ENCODE measurements at regions not wholly inside any gene's neighbourhood (a gene's known extent, or its start where the extent isn't known, plus 50 kb on each side); places are given as distances from the start of the nearest gene placed in this dataset.
"Not testable (repeated sequence)": the region's sequence is repeated elsewhere in the genome, so short reads cannot be mapped to it uniquely, and the experiment has no call there.

- intact Hi-C loops (cut with micrococcal nuclease): no loop called here
- Mint-ChIP-seq H3K4me3 (ENCODE audit: low read depth) (no peak overlapping the region), H3K9me3 (peaks cover 25% of the 10 kb centered on the region), H3K27me3 (ENCODE audit: low read depth) (no peaks in the 10 kb centered on the region), H3K4me1 (ENCODE audit: low read depth) (no peaks in the 10 kb centered on the region), H3K36me3 (ENCODE audit: low read depth) (no peaks in the 10 kb centered on the region), H3K27ac (no peak overlapping the region)
- no peak for DNase-seq (ENCODE audit: low spot score)
These were observed 58.8 kb downstream of the UQCRFS1 start for GRCh38 chr19:29154163-29154562.

GRCh38 chr19:29145756-29146155 lies 67.2 kb downstream of the UQCRFS1 start:
- H3K27me3 Mint-ChIP-seq (ENCODE audit: low read depth): no peaks in the 10 kb centered on the region
- H3K36me3 Mint-ChIP-seq (ENCODE audit: low read depth): no peaks in the 10 kb centered on the region
- intact Hi-C loops (cut with micrococcal nuclease): no loop called here
- H3K9me3 Mint-ChIP-seq: peaks cover 12% of the 10 kb centered on the region
- H3K27ac Mint-ChIP-seq: no peak overlapping the region
- H3K4me1 Mint-ChIP-seq (ENCODE audit: low read depth): no peaks in the 10 kb centered on the region
- no peak overlapping the region for H3K4me3 Mint-ChIP-seq (ENCODE audit: low read depth)
- no peak for DNase-seq (ENCODE audit: low spot score)

GRCh38 chr19:29143183-29143582 lies 69.8 kb downstream of the UQCRFS1 start:
- Mint-ChIP-seq H3K27me3 (ENCODE audit: low read depth) (no peaks in the 10 kb centered on the region), H3K36me3 (ENCODE audit: low read depth) (no peaks in the 10 kb centered on the region), H3K27ac (no peak overlapping the region), H3K4me3 (ENCODE audit: low read depth) (no peak overlapping the region), H3K4me1 (ENCODE audit: low read depth) (no peaks in the 10 kb centered on the region), H3K9me3 (peaks cover 31% of the 10 kb centered on the region)
- DNase-seq (ENCODE audit: low spot score): no peak
- intact Hi-C loops (cut with micrococcal nuclease): no loop called here

GRCh38 chr19:29139227-29139626 lies 73.7 kb downstream of the UQCRFS1 start:
- no peaks in the 10 kb centered on the region for H3K36me3 Mint-ChIP-seq (ENCODE audit: low read depth)
- no peaks in the 10 kb centered on the region for H3K27me3 Mint-ChIP-seq (ENCODE audit: low read depth)
- H3K27ac Mint-ChIP-seq: no peak overlapping the region
- H3K4me3 Mint-ChIP-seq (ENCODE audit: low read depth): no peak overlapping the region
- no peak for DNase-seq (ENCODE audit: low spot score)
- H3K4me1 Mint-ChIP-seq (ENCODE audit: low read depth): no peaks in the 10 kb centered on the region
- intact Hi-C loops (cut with micrococcal nuclease): no loop called here
- H3K9me3 Mint-ChIP-seq: peaks cover 37% of the 10 kb centered on the region

GRCh38 chr19:29138206-29138605 lies 74.7 kb downstream of the UQCRFS1 start:
- H3K27me3 Mint-ChIP-seq (ENCODE audit: low read depth); intact Hi-C loops (cut with micrococcal nuclease); H3K4me3 Mint-ChIP-seq (ENCODE audit: low read depth); DNase-seq (ENCODE audit: low spot score); H3K27ac Mint-ChIP-seq; H3K4me1 Mint-ChIP-seq (ENCODE audit: low read depth); H3K36me3 Mint-ChIP-seq (ENCODE audit: low read depth): not testable (repeated sequence)
- H3K9me3 Mint-ChIP-seq: peaks cover 35% of the 10 kb centered on the region

- Mint-ChIP-seq H3K36me3 (ENCODE audit: low read depth) (no peaks in the 10 kb centered on the region), H3K27ac (no peak overlapping the region), H3K27me3 (ENCODE audit: low read depth) (no peaks in the 10 kb centered on the region), H3K4me3 (ENCODE audit: low read depth) (no peak overlapping the region), H3K4me1 (ENCODE audit: low read depth) (no peaks in the 10 kb centered on the region), H3K9me3 (no peaks in the 10 kb centered on the region)
- intact Hi-C loops (cut with micrococcal nuclease): no loop called here
- DNase-seq (ENCODE audit: low spot score): no peak
These were observed 81.5 kb downstream of the UQCRFS1 start for GRCh38 chr19:29131456-29131855.

- H3K4me1 Mint-ChIP-seq (ENCODE audit: low read depth): no peaks in the 10 kb centered on the region
- intact Hi-C loops (cut with micrococcal nuclease): no loop called here
- H3K27me3 Mint-ChIP-seq (ENCODE audit: low read depth): no peaks in the 10 kb centered on the region
- no peak overlapping the region for H3K4me3 Mint-ChIP-seq (ENCODE audit: low read depth)
- no peaks in the 10 kb centered on the region for H3K36me3 Mint-ChIP-seq (ENCODE audit: low read depth)
- H3K9me3 Mint-ChIP-seq: no peaks in the 10 kb centered on the region
- no peak for DNase-seq (ENCODE audit: low spot score)
- no peak overlapping the region for H3K27ac Mint-ChIP-seq
These were observed 83.8 kb downstream of the UQCRFS1 start for GRCh38 chr19:29129148-29129547.

- intact Hi-C loops (cut with micrococcal nuclease): no loop called here
- peaks cover 4% of the 10 kb centered on the region for H3K9me3 Mint-ChIP-seq
- H3K36me3 Mint-ChIP-seq (ENCODE audit: low read depth): no peaks in the 10 kb centered on the region
- no peaks in the 10 kb centered on the region for H3K27me3 Mint-ChIP-seq (ENCODE audit: low read depth)
- DNase-seq (ENCODE audit: low spot score): no peak
- H3K4me1 Mint-ChIP-seq (ENCODE audit: low read depth): no peaks in the 10 kb centered on the region
- no peak overlapping the region for H3K4me3 Mint-ChIP-seq (ENCODE audit: low read depth)
- no peak overlapping the region for H3K27ac Mint-ChIP-seq
These were observed 84.7 kb downstream of the UQCRFS1 start for GRCh38 chr19:29128203-29128602.

- H3K27ac Mint-ChIP-seq: no peak overlapping the region
- intact Hi-C loops (cut with micrococcal nuclease): no loop called here
- H3K4me3 Mint-ChIP-seq (ENCODE audit: low read depth): no peak overlapping the region
- no peaks in the 10 kb centered on the region for H3K27me3 Mint-ChIP-seq (ENCODE audit: low read depth)
- no peaks in the 10 kb centered on the region for H3K36me3 Mint-ChIP-seq (ENCODE audit: low read depth)
- no peak for DNase-seq (ENCODE audit: low spot score)
- H3K9me3 Mint-ChIP-seq: peaks cover 6% of the 10 kb centered on the region
- H3K4me1 Mint-ChIP-seq (ENCODE audit: low read depth): no peaks in the 10 kb centered on the region
These were observed 90.8 kb downstream of the UQCRFS1 start for GRCh38 chr19:29122185-29122584.

- no peak overlapping the region for H3K27ac Mint-ChIP-seq
- intact Hi-C loops (cut with micrococcal nuclease): no loop called here
- H3K36me3 Mint-ChIP-seq (ENCODE audit: low read depth): no peaks in the 10 kb centered on the region
- no peaks in the 10 kb centered on the region for H3K4me1 Mint-ChIP-seq (ENCODE audit: low read depth)
- DNase-seq (ENCODE audit: low spot score): no peak
- H3K9me3 Mint-ChIP-seq: peaks cover 6% of the 10 kb centered on the region
- H3K27me3 Mint-ChIP-seq (ENCODE audit: low read depth): no peaks in the 10 kb centered on the region
- H3K4me3 Mint-ChIP-seq (ENCODE audit: low read depth): no peak overlapping the region
These were observed 91.3 kb downstream of the UQCRFS1 start for GRCh38 chr19:29121684-29122083.

- intact Hi-C loops (cut with micrococcal nuclease): no loop called here
These were observed 92.5 kb downstream of the UQCRFS1 start for GRCh38 chr19:29120466-29120865.

GRCh38 chr19:29119590-29119989 lies 93.4 kb downstream of the UQCRFS1 start:
- Mint-ChIP-seq H3K36me3 (ENCODE audit: low read depth) (no peaks in the 10 kb centered on the region), H3K4me1 (ENCODE audit: low read depth) (no peaks in the 10 kb centered on the region), H3K9me3 (peaks cover 6% of the 10 kb centered on the region), H3K27me3 (ENCODE audit: low read depth) (no peaks in the 10 kb centered on the region), H3K27ac (no peak overlapping the region), H3K4me3 (ENCODE audit: low read depth) (no peak overlapping the region)
- intact Hi-C loops (cut with micrococcal nuclease): no loop called here
- DNase-seq (ENCODE audit: low spot score): no peak

More at GRCh38 chr19:29120466-29120865, 92.5 kb downstream of the UQCRFS1 start:
- H3K4me1 Mint-ChIP-seq (ENCODE audit: low read depth): no peaks in the 10 kb centered on the region
- no peak for DNase-seq (ENCODE audit: low spot score)
- H3K27ac Mint-ChIP-seq: no peak overlapping the region
- no peaks in the 10 kb centered on the region for H3K27me3 Mint-ChIP-seq (ENCODE audit: low read depth)
- H3K36me3 Mint-ChIP-seq (ENCODE audit: low read depth): no peaks in the 10 kb centered on the region
- H3K9me3 Mint-ChIP-seq: peaks cover 6% of the 10 kb centered on the region
- H3K4me3 Mint-ChIP-seq (ENCODE audit: low read depth): no peak overlapping the region

GRCh38 chr19:29118389-29118788 lies 94.6 kb downstream of the UQCRFS1 start:
- H3K27me3 Mint-ChIP-seq (ENCODE audit: low read depth): no peaks in the 10 kb centered on the region
- no peaks in the 10 kb centered on the region for H3K4me1 Mint-ChIP-seq (ENCODE audit: low read depth)
- intact Hi-C loops (cut with micrococcal nuclease): no loop called here
- H3K9me3 Mint-ChIP-seq: peaks cover 3% of the 10 kb centered on the region
- no peak overlapping the region for H3K27ac Mint-ChIP-seq
- no peak for DNase-seq (ENCODE audit: low spot score)
- no peaks in the 10 kb centered on the region for H3K36me3 Mint-ChIP-seq (ENCODE audit: low read depth)
- no peak overlapping the region for H3K4me3 Mint-ChIP-seq (ENCODE audit: low read depth)

GRCh38 chr19:29117926-29118325 lies 95.0 kb downstream of the UQCRFS1 start:
- no peak overlapping the region for H3K27ac Mint-ChIP-seq

More at GRCh38 chr19:29117926-29118325, 95.0 kb downstream of the UQCRFS1 start:
- Mint-ChIP-seq H3K4me3 (ENCODE audit: low read depth) (no peak overlapping the region), H3K36me3 (ENCODE audit: low read depth) (no peaks in the 10 kb centered on the region), H3K4me1 (ENCODE audit: low read depth) (no peaks in the 10 kb centered on the region), H3K9me3 (peaks cover 1% of the 10 kb centered on the region), H3K27me3 (ENCODE audit: low read depth) (no peaks in the 10 kb centered on the region)
- intact Hi-C loops (cut with micrococcal nuclease): no loop called here
- no peak for DNase-seq (ENCODE audit: low spot score)
